ENCODE measurements at regions not wholly inside any gene's neighbourhood (a gene's known extent, or its start where the extent isn't known, plus 50 kb on each side); places are given as distances from the start of the nearest gene placed in this dataset.

- H3K27me3 Mint-ChIP-seq (ENCODE audit: unreplicated experiment): no peaks in the 10 kb centered on the region
- no peak overlapping the region for H3K4me3 Mint-ChIP-seq (ENCODE audit: unreplicated experiment)
- H3K36me3 Mint-ChIP-seq (ENCODE audit: unreplicated experiment): no peaks in the 10 kb centered on the region
- H3K9me3 Mint-ChIP-seq (ENCODE audit: unreplicated experiment): no peaks in the 10 kb centered on the region
- TF ChIP-seq, protein P1, sequence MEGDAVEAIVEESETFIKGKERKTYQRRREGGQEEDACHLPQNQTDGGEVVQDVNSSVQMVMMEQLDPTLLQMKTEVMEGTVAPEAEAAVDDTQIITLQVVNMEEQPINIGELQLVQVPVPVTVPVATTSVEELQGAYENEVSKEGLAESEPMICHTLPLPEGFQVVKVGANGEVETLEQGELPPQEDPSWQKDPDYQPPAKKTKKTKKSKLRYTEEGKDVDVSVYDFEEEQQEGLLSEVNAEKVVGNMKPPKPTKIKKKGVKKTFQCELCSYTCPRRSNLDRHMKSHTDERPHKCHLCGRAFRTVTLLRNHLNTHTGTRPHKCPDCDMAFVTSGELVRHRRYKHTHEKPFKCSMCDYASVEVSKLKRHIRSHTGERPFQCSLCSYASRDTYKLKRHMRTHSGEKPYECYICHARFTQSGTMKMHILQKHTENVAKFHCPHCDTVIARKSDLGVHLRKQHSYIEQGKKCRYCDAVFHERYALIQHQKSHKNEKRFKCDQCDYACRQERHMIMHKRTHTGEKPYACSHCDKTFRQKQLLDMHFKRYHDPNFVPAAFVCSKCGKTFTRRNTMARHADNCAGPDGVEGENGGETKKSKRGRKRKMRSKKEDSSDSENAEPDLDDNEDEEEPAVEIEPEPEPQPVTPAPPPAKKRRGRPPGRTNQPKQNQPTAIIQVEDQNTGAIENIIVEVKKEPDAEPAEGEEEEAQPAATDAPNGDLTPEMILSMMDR (IDR thresholded peaks at IDR 0.05; ENCODE audit: partially characterized antibody, unreplicated experiment): no peak
- no peaks in the 10 kb centered on the region for H3K4me1 Mint-ChIP-seq (ENCODE audit: low read depth, unreplicated experiment)
- no peak for DNase-seq
- H3K27ac Mint-ChIP-seq (ENCODE audit: unreplicated experiment): no peak overlapping the region
These were observed 179.6 kb downstream of the GASK1B start for GRCh38 chr4:157992948-157993839.

- H3K4me1 Mint-ChIP-seq (ENCODE audit: low read depth, unreplicated experiment): no peaks in the 10 kb centered on the region
- TF ChIP-seq, protein P1 (IDR thresholded peaks at IDR 0.05; ENCODE audit: partially characterized antibody, unreplicated experiment): peak; percentile 83
- no peaks in the 10 kb centered on the region for H3K9me3 Mint-ChIP-seq (ENCODE audit: unreplicated experiment)
- H3K27me3 Mint-ChIP-seq (ENCODE audit: unreplicated experiment): no peaks in the 10 kb centered on the region
- no peak for DNase-seq
- H3K27ac Mint-ChIP-seq (ENCODE audit: unreplicated experiment): no peak overlapping the region
- no peaks in the 10 kb centered on the region for H3K36me3 Mint-ChIP-seq (ENCODE audit: unreplicated experiment)
- no peak overlapping the region for H3K4me3 Mint-ChIP-seq (ENCODE audit: unreplicated experiment)
These were observed 180.7 kb downstream of the GASK1B start for GRCh38 chr4:157992038-157992705.

DNA sequence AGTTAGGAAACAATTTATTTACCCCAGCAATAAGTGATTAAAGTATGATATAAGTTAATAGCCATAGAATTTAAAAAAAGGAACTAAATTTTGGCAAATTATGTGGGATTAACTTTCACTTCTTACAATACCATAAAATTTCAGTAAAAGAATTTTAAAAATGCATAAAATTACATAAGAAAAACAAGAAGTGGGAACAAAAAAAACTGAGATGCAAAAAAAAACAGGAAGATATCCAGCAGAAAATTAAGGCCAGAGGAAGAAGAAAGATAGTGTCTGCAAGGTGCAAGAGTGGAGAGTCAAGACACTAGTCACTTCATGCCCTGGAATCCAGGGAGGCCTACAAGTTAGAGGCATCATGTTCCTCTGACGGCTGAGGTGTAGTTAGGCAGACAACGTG is 184.2 kb downstream of the GASK1B start:
- TF ChIP-seq, protein P1 (IDR thresholded peaks at IDR 0.05; ENCODE audit: partially characterized antibody, unreplicated experiment): no peak
- Mint-ChIP-seq H3K27me3 (ENCODE audit: unreplicated experiment) (no peaks in the 10 kb centered on the region), H3K4me1 (ENCODE audit: low read depth, unreplicated experiment) (no peaks in the 10 kb centered on the region), H3K27ac (ENCODE audit: unreplicated experiment) (no peak overlapping the region), H3K9me3 (ENCODE audit: unreplicated experiment) (no peaks in the 10 kb centered on the region), H3K4me3 (ENCODE audit: unreplicated experiment) (no peak overlapping the region), H3K36me3 (ENCODE audit: unreplicated experiment) (no peaks in the 10 kb centered on the region)
- DNase-seq: no peak

DNA sequence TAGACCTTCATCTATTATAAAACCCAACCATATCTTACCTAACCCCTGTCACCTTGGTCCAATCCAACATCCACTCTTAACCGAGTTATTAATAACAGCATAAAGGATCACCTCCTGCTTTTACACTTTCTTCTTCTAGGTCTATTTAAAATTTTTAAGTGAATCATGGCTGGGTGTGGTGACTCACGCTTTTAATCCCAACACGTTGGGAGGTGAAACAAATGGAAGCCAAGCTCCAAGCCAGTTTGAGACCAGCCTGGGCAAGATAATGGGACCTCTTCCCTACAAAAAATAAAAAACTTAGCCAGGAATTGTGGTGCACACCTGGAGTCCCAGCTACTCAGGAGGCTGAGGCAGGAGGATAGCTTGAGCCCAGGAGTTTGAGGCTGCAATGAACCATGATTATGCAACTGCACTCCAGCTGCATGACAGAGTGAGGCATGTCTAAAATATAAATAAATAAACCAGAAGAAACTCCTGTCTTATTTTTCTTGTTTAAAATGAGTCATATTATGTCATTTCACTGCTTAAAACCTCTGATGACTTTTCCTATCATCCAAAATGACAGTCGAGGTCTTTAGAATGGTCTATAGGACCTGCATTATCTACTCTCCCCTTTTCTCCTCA is 188.4 kb downstream of the GASK1B start:
- no peak overlapping the region for H3K27ac Mint-ChIP-seq (ENCODE audit: unreplicated experiment)
- no peak overlapping the region for H3K4me3 Mint-ChIP-seq (ENCODE audit: unreplicated experiment)
- H3K9me3 Mint-ChIP-seq (ENCODE audit: unreplicated experiment): no peaks in the 10 kb centered on the region
- H3K27me3 Mint-ChIP-seq (ENCODE audit: unreplicated experiment): no peaks in the 10 kb centered on the region
- no peaks in the 10 kb centered on the region for H3K36me3 Mint-ChIP-seq (ENCODE audit: unreplicated experiment)
- H3K4me1 Mint-ChIP-seq (ENCODE audit: low read depth, unreplicated experiment): no peaks in the 10 kb centered on the region
- DNase-seq: no peak
- TF ChIP-seq, protein P1 (IDR thresholded peaks at IDR 0.05; ENCODE audit: partially characterized antibody, unreplicated experiment): no peak

Measured in glutamatergic neuron (in vitro differentiated cells).